Fibroblast of skin of left biceps (primary cell): ENCODE measurements at regions not wholly inside any gene's neighbourhood (a gene's known extent, or its start where the extent isn't known, plus 50 kb on each side); places are given as distances from the start of the nearest gene placed in this dataset.
"Not testable (repeated sequence)": the region's sequence is repeated elsewhere in the genome, so short reads cannot be mapped to it uniquely, and the experiment has no call there.

Experiments used
- DNase-seq, 2 experiments: peaks; one replicate each; pipeline ENCODE4 v3.0.0-alpha.2; 2013; ENCODE audit warnings: low read depth in 2 of 2

GRCh38 chr11:95650276-95650675 lies 139.3 kb downstream of the FAM76B start:
- DNase-seq = no peak

GRCh38 chr11:95647871-95648270 lies 141.7 kb downstream of the FAM76B start:
- DNase-seq = no peak

GRCh38 chr11:95647355-95647754 lies 142.2 kb downstream of the FAM76B start:
- DNase-seq = no peak

DNA sequence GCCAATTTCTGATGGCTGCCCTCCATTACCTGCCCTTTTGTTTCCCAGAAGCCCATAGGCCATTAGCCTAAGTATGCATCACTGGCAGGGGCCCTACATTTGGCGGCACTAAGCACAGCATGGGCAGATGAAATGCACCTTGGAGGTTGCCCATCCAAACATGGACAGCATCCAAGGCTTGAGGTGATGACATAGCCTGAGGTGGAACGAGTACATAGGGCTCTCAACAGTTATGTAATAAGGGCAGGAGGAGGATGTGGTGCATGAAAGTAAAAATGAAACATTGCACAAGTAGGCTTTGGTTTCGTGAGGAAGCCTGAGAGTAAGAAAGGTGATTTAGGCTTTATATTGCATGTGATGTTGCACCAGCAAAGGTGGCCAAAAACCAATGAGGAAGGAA lies 148.1 kb downstream of the FAM76B start:
- no peak for DNase-seq

GRCh38 chr11:95638501-95638900 lies 151.1 kb downstream of the FAM76B start:
- DNase-seq = no peak

DNA sequence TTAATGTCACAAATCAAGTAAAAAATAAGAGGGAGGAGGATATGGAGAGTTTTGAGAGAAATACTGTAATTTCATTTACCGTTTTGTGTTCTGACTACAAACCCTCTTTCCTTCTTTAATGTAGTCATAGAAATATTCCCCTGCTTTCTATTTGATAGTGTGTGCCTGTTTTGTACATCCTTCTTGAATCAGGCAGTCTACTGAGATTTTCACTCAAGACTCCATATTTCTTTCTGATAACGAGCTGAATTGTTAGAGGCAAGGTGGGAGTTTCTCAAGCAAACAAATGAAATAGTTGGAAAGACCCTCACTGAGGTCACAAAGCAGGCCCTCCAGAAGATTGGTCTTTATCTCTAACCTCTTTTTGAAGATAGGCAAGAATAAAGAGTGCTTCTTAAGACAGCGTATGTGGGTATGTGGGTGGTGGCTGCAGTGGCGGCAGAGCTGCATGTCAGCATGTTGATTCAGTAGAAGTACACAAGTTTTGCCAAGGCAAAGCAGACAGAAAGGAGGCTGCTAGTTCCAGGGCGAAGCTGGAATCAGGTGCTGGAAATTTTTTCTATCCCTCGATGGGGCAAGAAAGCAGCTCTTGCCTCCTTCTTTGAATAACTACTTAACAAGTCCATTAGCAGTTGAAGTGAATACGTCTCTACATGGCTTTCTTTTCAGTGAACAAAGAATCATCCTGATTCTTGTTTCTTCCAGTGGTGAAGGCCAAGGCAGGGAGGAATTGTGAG lies 164.2 kb downstream of the FAM76B start:
- DNase-seq = no peak

- DNase-seq = no peak
These were observed 173.3 kb downstream of the FAM76B start for GRCh38 chr11:95616256-95616804.

DNA sequence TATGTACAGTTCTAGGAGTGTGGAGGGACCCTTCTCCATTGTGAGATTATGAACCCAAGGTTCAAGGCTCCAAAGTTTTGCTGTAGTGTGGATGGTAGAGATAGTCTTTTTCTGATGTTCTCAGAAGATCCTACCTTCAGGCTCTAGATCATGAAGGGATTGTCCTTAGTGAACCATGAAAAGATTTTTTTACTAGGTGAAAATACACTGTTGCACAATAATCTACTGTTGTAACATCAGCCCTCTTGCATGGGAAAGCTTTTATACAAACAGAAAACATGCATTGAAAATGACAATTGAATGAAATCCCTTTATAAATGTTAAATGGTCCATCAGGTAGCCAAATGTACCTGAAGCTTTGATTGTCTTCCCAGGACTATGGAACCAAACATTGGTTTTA lies 177.8 kb downstream of the FAM76B start:
- DNase-seq = no peak

DNA sequence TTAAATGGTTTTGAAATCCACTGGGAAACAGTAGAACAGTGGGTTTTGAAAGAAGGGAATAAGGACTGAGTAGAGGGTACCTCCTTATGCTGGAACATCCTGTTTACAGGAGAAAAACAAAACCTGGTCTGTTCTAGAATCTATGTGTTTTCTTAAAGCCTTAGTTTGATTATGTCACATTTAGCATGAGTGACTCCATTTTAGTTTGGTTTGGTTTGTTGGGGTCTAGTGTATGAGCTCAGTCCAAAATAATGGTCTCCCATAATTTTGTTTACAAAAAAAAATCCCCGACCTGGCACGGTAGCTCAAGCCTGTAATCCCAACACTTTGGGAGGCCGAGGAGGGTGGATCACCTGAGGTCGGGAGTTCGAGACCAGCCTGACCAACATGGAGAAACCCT lies 179.4 kb downstream of the FAM76B start:
- not testable (repeated sequence) for DNase-seq

- no peak for DNase-seq
These were observed 181.5 kb downstream of the FAM76B start for GRCh38 chr11:95608093-95608492.

DNA sequence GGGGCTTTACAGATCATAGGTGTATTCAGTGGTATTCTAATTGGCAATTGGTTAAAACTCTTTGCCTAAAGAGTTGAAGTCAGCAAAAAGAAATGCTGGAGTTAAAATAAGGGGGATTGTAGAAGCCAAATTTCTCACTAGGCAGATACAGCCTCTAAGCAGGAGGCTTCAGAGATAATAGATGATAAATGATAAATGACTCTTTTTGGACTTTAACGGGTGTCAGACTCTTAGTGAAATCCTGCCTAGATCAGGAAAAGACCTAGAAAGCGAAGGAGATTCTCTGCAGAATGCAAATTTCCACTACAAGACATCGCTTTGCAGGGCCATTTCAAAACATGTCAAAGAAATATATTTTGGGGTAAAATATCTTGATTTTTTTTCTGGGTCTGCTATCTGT lies 182.8 kb downstream of the FAM76B start:
- DNase-seq = no peak

DNA sequence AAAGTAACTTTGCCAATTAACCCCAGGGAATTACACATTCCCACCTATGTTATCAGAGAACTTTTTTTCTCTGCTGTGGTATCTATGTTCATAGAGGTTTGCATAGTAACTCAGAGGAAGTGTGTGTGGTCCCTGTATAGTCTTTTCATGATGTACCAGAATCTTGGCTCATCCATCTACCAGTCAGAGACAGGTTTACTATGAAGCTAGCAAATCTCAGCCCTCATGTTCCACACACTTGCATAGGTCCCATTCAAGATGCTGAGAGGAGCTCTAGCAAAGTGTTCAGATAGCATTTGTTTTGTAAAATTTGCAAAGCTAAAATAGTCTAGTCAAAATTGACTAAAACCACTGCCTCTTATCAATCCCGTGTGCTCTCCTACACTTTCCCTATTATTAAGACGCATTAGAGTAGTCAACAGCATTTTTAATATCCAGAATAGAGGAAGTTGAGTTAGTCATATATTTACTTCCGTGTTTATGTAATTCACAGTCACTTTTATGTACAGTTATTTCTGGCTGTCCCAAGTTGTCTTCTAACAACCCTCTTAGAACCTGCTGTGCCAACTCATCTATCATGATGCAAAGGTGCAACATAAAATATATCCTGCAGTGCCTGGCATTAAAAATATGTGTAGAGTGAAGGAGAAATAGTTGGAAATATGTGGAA lies 184.2 kb downstream of the FAM76B start:
- no peak for DNase-seq

GRCh38 chr11:95599959-95600586 lies 189.5 kb downstream of the FAM76B start:
- DNase-seq = no peak

GRCh38 chr11:95595973-95596489 lies 193.6 kb downstream of the FAM76B start:
- DNase-seq = no peak

DNA sequence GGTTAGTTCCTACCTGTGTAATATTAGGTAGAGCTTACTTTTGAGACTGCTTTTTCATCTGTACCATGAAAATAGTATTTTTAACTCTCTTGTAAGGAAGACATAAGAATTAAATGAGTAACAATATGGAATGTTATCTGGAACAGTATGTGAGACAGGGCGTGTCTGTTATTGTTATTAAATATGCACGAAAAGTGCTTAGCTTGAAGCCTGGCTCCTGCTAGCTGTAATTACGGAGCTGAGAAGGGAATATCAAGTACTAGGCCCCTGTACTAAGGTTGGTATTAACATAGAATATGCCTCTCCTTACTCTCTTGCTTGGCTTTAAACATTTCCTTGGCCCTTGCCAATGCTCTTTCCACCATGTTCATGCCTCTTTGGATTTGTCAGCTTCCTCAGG lies 194.0 kb downstream of the FAM76B start:
- DNase-seq = no peak

- DNase-seq = no peak
These were observed 196.5 kb downstream of the FAM76B start for GRCh38 chr11:95593111-95593510.

GRCh38 chr11:95592471-95592870 lies 197.1 kb downstream of the FAM76B start:
- no peak for DNase-seq

DNA sequence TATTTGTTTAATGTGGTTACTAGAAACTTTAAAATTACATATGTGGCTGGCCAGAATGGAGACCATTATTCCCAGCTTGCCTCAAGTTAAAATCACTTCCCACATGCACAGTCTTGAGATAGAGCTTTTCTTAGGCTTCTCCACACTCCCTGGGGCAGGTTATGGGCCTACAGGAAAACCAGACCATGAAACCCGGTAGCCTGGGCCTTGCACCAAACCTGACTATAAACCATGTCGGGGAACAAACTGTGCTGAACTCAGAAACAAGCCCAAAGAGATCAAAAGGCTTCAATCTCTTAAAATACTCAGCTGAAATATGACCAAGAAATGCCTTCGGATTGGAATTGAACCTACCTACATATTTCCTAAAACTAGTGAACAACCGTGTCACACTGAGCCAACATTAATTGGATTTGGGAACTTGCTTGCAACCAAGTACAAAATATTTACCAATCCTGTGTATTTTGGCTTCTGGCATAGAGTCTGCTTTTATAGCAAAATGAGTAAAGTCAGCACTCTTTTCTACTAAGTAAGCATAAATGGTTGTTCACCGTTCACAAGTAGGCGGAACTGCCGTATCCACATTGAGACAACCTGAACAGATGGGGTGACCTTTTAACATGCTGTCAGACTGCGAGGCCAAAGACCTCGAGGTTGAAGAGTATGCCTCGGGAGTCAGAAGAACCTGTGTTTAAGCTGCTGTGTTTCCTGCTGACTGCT lies 199.5 kb downstream of the FAM76B start:
- DNase-seq = no peak

GRCh38 chr11:95588821-95589220 lies 200.8 kb downstream of the FAM76B start:
- DNase-seq = no peak

GRCh38 chr11:95586661-95587060 lies 202.9 kb downstream of the FAM76B start:
- no peak for DNase-seq

GRCh38 chr11:95586155-95586554 lies 203.4 kb downstream of the FAM76B start:
- DNase-seq = no peak

DNA sequence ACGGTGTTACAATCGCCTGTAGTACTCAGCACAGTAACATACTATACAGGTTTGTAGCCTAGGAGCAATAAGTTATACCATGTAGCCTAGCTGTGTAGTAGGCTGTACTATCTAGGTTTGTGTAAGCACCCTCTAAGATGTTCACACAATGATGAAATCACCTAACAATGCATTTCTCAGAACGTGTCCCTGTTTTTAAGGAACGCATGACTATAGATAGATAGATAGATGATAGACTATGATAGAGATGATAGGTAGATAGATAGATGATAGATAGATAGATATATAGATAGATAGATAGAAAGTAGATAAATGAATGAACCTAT lies 203.9 kb downstream of the FAM76B start:
- no peak for DNase-seq
